GM12865 (cell line): ENCODE measurements at regions not wholly inside any gene's neighbourhood (a gene's known extent, or its start where the extent isn't known, plus 50 kb on each side); places are given as distances from the start of the nearest gene placed in this dataset.

Experiments used
- DNase-seq: peaks from one replicate; pipeline ENCODE4 v3.0.0; 2010; ENCODE audit warnings: low read depth
- H3K4me3 ChIP-seq: 2 replicates; pipeline ENCODE4 v1.5.1; 2011; ENCODE audit warnings: mild to moderate bottlenecking, low read depth, low read length, control low read depth
- TF ChIP-seq, protein P1 (sequence below): IDR thresholded peaks from 2 replicates; pipeline ENCODE4 v1.5.1; 2011; ENCODE audit warnings: low read length, control low read depth, low read depth, inconsistent platforms; ENCODE audit not compliant: insufficient read depth; ENCODE audit errors: missing control alignments

- TF ChIP-seq, protein P1, sequence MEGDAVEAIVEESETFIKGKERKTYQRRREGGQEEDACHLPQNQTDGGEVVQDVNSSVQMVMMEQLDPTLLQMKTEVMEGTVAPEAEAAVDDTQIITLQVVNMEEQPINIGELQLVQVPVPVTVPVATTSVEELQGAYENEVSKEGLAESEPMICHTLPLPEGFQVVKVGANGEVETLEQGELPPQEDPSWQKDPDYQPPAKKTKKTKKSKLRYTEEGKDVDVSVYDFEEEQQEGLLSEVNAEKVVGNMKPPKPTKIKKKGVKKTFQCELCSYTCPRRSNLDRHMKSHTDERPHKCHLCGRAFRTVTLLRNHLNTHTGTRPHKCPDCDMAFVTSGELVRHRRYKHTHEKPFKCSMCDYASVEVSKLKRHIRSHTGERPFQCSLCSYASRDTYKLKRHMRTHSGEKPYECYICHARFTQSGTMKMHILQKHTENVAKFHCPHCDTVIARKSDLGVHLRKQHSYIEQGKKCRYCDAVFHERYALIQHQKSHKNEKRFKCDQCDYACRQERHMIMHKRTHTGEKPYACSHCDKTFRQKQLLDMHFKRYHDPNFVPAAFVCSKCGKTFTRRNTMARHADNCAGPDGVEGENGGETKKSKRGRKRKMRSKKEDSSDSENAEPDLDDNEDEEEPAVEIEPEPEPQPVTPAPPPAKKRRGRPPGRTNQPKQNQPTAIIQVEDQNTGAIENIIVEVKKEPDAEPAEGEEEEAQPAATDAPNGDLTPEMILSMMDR = no peak
- DNase-seq = no peak
- H3K4me3 ChIP-seq = no peak overlapping the region
These were observed 606.0 kb downstream of the TMEM182 start for GRCh38 chr2:103367877-103368276.

- DNase-seq = no peak
- TF ChIP-seq, protein P1 = no peak
- H3K4me3 ChIP-seq = no peak overlapping the region
These were observed 621.7 kb downstream of the TMEM182 start for GRCh38 chr2:103383541-103383940.

- TF ChIP-seq, protein P1 = no peak
- H3K4me3 ChIP-seq = no peak overlapping the region
- DNase-seq = no peak
These were observed 625.0 kb downstream of the TMEM182 start for GRCh38 chr2:103386872-103387271.

GRCh38 chr2:103387888-103388287 lies 626.1 kb downstream of the TMEM182 start:
- TF ChIP-seq, protein P1 = no peak
- no peak for DNase-seq
- H3K4me3 ChIP-seq = no peak overlapping the region

GRCh38 chr2:103396152-103396551 lies 634.3 kb downstream of the TMEM182 start:
- TF ChIP-seq, protein P1 = no peak
- H3K4me3 ChIP-seq = no peak overlapping the region
- DNase-seq = no peak

GRCh38 chr2:103401621-103402020 lies 639.8 kb downstream of the TMEM182 start:
- no peak for DNase-seq
- H3K4me3 ChIP-seq = no peak overlapping the region
- TF ChIP-seq, protein P1 = no peak

- no peak overlapping the region for H3K4me3 ChIP-seq
- TF ChIP-seq, protein P1 = no peak
- DNase-seq = no peak
These were observed 640.5 kb downstream of the TMEM182 start for GRCh38 chr2:103402336-103402735.
